HS-5 (cell line): ENCODE measurements at regions not wholly inside any gene's neighbourhood (a gene's known extent, or its start where the extent isn't known, plus 50 kb on each side); places are given as distances from the start of the nearest gene placed in this dataset.

Experiments used
- DNase-seq: peaks from one replicate; pipeline ENCODE4 v3.0.0-alpha.2; 2012; ENCODE audit warnings: low read depth

- no peak for DNase-seq
These were observed 79.4 kb upstream of the CCDC112 start for GRCh38 chr5:115375893-115376292.

- DNase-seq = no peak
These were observed 77.8 kb upstream of the CCDC112 start for GRCh38 chr5:115374057-115374775.

DNA sequence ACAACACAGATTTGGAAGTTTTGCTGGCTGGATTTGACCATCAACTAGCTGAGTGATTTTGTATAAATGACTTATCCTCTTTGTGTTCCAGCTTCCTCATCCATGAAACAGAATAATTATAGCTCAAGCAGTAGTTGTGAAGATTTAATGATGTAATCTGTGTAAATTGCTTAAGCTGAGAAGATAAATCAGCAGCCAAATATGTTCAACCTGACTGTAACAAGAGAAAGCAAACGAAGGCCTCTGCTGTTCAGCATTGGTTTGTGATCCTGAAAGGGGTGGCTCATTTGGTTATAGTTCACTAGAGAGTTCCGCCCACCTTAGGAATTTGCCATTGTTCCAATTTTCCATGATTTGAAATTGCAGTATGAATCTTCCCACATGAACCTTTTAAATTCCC, 75.7 kb upstream of the CCDC112 start:
- no peak for DNase-seq

- no peak for DNase-seq
These were observed 73.1 kb upstream of the CCDC112 start for GRCh38 chr5:115369430-115370144.

GRCh38 chr5:115366223-115366622, 69.8 kb upstream of the CCDC112 start:
- DNase-seq = peak; percentile 82

GRCh38 chr5:115363879-115364278, 67.4 kb upstream of the CCDC112 start:
- no peak for DNase-seq

GRCh38 chr5:115360046-115360685, 63.7 kb upstream of the CCDC112 start:
- no peak for DNase-seq

DNA sequence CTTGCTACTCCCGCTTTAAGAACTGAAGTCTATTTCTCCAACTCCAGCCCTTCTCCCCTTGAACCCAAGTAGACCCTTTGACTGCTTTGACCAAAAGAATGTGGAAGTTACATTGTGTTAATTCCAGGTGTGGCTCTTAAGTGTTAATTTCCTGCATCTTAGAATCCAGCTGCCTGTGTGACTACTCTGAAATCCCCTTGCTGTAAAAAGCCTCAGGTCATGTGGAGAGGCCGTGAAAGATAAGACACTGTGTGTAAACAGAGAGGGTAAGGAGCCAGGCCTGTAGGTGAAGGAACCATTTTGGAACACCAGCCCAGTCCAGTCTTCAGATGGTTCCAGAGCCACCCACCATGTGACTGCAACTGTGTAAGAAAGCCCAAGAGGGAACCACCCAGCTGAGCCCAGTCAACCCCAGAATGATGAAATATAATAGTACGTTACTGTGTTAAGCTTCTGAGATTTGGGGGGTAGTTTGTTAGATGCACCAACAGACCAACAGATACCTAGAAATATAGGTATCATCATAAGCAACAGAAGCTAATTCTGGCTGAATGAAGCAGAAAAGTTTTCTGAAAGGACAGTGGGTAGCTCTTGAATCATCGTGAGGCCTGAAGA, 59.4 kb upstream of the CCDC112 start:
- no peak for DNase-seq

GRCh38 chr5:115355095-115355494, 58.6 kb upstream of the CCDC112 start:
- DNase-seq = no peak

GRCh38 chr5:115354246-115354645, 57.8 kb upstream of the CCDC112 start:
- no peak for DNase-seq

GRCh38 chr5:115352571-115352970, 56.1 kb upstream of the CCDC112 start:
- no peak for DNase-seq

GRCh38 chr5:115351356-115352195, 55.1 kb upstream of the CCDC112 start:
- DNase-seq = no peak

DNA sequence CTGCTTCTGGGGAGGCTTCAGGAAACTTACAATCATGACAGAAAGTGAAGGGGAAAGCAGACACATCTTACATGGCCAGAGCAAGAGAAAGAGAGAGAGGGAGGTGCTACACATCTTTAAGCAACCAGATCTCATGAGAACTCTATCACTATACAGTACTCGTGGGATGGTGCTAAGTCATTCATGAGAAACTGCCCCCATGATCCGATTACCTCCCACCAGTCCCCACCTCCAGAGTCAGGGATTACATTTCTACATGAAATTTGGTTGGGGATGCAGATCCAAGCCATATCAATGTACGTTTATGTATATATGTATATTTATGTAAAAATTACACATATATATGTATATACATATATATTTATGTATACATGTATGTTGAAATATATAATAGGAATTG, 54.4 kb upstream of the CCDC112 start:
- no peak for DNase-seq

GRCh38 chr5:115349001-115349817, 52.8 kb upstream of the CCDC112 start:
- DNase-seq = peak; percentile 65

- no peak for DNase-seq
These were observed 51.7 kb upstream of the CCDC112 start for GRCh38 chr5:115348175-115348574.
